GM18498 (cell line): ENCODE measurements at regions not wholly inside any gene's neighbourhood (a gene's known extent, or its start where the extent isn't known, plus 50 kb on each side); places are given as distances from the start of the nearest gene placed in this dataset.
"Not testable (repeated sequence)": the region's sequence is repeated elsewhere in the genome, so short reads cannot be mapped to it uniquely, and the experiment has no call there.

Experiments
- ATAC-seq: cut with Tn5 transposase; IDR thresholded peaks from one replicate; pipeline ENCODE4 v1.9.1; 2021; ENCODE audit warnings: mild to moderate bottlenecking, moderate library complexity; ENCODE audit not compliant: unreplicated experiment

- no peak for ATAC-seq
Measured at GRCh38 chr11:110347660-110348059, 51.2 kb upstream of the RDX start.

GRCh38 chr11:110349138-110349996 lies 53.0 kb upstream of the RDX start:
- peak; percentile 78 for ATAC-seq

GRCh38 chr11:110349997-110350383 lies 53.6 kb upstream of the RDX start:
- peak; percentile 3 for ATAC-seq

GRCh38 chr11:110355011-110355744 lies 58.8 kb upstream of the RDX start:
- no peak for ATAC-seq

GRCh38 chr11:110356762-110357671 lies 60.6 kb upstream of the RDX start:
- ATAC-seq = no peak

GRCh38 chr11:110358336-110358735 lies 61.9 kb upstream of the RDX start:
- ATAC-seq = no peak

- ATAC-seq = not testable (repeated sequence)
Measured at GRCh38 chr11:110360781-110361408, 64.5 kb upstream of the RDX start.

GRCh38 chr11:110362971-110363509 lies 66.6 kb upstream of the RDX start:
- ATAC-seq = no peak

GRCh38 chr11:110366291-110366690 lies 63.5 kb upstream of the FDX1 start:
- ATAC-seq = no peak

- ATAC-seq = no peak
Measured at GRCh38 chr11:110367571-110367970, 62.2 kb upstream of the FDX1 start.

GRCh38 chr11:110371084-110371483 lies 58.7 kb upstream of the FDX1 start:
- ATAC-seq = no peak

- ATAC-seq = peak; percentile 82
Measured at GRCh38 chr11:110373051-110373702, 56.6 kb upstream of the FDX1 start.

- ATAC-seq = no peak
Measured at GRCh38 chr11:110374921-110375320, 54.8 kb upstream of the FDX1 start.

- ATAC-seq = no peak
Measured at GRCh38 chr11:110375351-110375750, 54.4 kb upstream of the FDX1 start.

- no peak for ATAC-seq
Measured at GRCh38 chr11:110376021-110376420, 53.7 kb upstream of the FDX1 start.

- peak; percentile 52 for ATAC-seq
Measured at GRCh38 chr11:110376711-110377324, 52.9 kb upstream of the FDX1 start.

GRCh38 chr11:110377434-110377833 lies 52.3 kb upstream of the FDX1 start:
- no peak for ATAC-seq

- ATAC-seq = no peak
Measured at GRCh38 chr11:110379261-110379660, 50.5 kb upstream of the FDX1 start.

GRCh38 chr11:110379936-110380335 lies 49.8 kb upstream of the FDX1 start:
- ATAC-seq = no peak
